HepG2 (cell line): ENCODE measurements at regions not wholly inside any gene's neighbourhood (a gene's known extent, or its start where the extent isn't known, plus 50 kb on each side); places are given as distances from the start of the nearest gene placed in this dataset.

Source experiments
- GPN1 ChIP-seq: sonication (generic); formaldehyde crosslinking; IDR thresholded peaks from 2 replicates; pipeline ENCODE4 v1.5.1; 2020; ENCODE audit warnings: missing genetic modification reagents, borderline replicate concordance
- NR2F2 ChIP-seq: IDR thresholded peaks from 2 replicates; pipeline ENCODE4 v1.6.1; 2012; ENCODE audit warnings: low read depth, inconsistent platforms, borderline replicate concordance
- TBP ChIP-seq: sonication (generic); formaldehyde crosslinking; IDR thresholded peaks from 2 replicates; pipeline ENCODE4 v1.5.0; 2020; ENCODE audit warnings: missing genetic modification reagents
- ZNF317 ChIP-seq: sonication (generic); formaldehyde crosslinking; IDR thresholded peaks from 2 replicates; pipeline ENCODE4 v1.5.0; 2020; ENCODE audit warnings: mild to moderate bottlenecking, missing genetic modification reagents
- ZNF468 ChIP-seq: sonication (generic); formaldehyde crosslinking; IDR thresholded peaks from 2 replicates; pipeline ENCODE4 v1.8.0; 2022; ENCODE audit warnings: mild to moderate bottlenecking, moderate library complexity, missing genetic modification reagents
- ZNF614 ChIP-seq: IDR thresholded peaks from 2 replicates; pipeline ENCODE4 v1.6.1; 2018; ENCODE audit warnings: missing biosample characterization, missing genetic modification reagents, inconsistent platforms, borderline replicate concordance
- TF ChIP-seq, protein P1 (sequence below): sonication (generic); formaldehyde crosslinking; IDR thresholded peaks from 2 replicates; pipeline ENCODE4 v1.5.0; 2020; ENCODE audit warnings: missing genetic modification reagents
- TF ChIP-seq, protein P2 (sequence below): sonication (generic); formaldehyde crosslinking; IDR thresholded peaks from 2 replicates; pipeline ENCODE4 v1.4.0; 2020; ENCODE audit warnings: mild to moderate bottlenecking, missing genetic modification reagents
- TF ChIP-seq, protein P3 (sequence below): sonication (generic); formaldehyde crosslinking; IDR thresholded peaks from 2 replicates; pipeline ENCODE4 v1.5.0; 2020; ENCODE audit warnings: mild to moderate bottlenecking, missing genetic modification reagents, moderate library complexity

DNA sequence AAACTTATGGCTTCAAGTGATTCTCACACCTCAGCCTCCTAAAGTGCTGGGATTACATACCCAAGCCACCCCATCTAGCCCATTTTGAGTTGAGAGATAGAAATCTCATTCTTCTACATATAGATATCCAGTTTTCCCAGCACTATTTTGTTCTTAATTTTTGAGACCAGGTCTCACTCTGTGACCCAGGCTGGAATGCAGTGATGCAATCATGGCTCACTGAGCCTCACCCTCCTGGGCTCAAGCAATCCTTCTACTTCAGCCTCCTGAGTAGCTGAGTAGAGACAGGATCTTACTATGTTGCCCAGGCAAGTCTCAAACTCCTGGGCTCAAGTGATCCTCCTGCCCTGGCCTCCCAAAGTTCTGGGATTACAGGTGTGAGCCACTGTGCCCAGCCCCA, 60.9 kb upstream of the CTNNA1 start:
- TF ChIP-seq ZNF317 (CRISPR knock-in tag) = no peak
- no peak for TF ChIP-seq ZNF468 (CRISPR knock-in tag)
- TF ChIP-seq GPN1 (CRISPR knock-in tag) = no peak
- TF ChIP-seq, protein P1, sequence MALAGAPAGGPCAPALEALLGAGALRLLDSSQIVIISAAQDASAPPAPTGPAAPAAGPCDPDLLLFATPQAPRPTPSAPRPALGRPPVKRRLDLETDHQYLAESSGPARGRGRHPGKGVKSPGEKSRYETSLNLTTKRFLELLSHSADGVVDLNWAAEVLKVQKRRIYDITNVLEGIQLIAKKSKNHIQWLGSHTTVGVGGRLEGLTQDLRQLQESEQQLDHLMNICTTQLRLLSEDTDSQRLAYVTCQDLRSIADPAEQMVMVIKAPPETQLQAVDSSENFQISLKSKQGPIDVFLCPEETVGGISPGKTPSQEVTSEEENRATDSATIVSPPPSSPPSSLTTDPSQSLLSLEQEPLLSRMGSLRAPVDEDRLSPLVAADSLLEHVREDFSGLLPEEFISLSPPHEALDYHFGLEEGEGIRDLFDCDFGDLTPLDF (CRISPR knock-in tag) = no peak
- no peak for TF ChIP-seq NR2F2
- TF ChIP-seq, protein P2, sequence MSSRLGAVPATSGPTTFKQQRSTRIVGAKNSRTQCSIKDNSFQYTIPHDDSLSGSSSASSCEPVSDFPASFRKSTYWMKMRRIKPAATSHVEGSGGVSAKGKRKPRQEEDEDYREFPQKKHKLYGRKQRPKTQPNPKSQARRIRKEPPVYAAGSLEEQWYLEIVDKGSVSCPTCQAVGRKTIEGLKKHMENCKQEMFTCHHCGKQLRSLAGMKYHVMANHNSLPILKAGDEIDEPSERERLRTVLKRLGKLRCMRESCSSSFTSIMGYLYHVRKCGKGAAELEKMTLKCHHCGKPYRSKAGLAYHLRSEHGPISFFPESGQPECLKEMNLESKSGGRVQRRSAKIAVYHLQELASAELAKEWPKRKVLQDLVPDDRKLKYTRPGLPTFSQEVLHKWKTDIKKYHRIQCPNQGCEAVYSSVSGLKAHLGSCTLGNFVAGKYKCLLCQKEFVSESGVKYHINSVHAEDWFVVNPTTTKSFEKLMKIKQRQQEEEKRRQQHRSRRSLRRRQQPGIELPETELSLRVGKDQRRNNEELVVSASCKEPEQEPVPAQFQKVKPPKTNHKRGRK (CRISPR knock-in tag) = no peak
- no peak for TF ChIP-seq TBP (CRISPR knock-in tag)
- no peak for TF ChIP-seq ZNF614 (CRISPR knock-in tag)
- TF ChIP-seq, protein P3, sequence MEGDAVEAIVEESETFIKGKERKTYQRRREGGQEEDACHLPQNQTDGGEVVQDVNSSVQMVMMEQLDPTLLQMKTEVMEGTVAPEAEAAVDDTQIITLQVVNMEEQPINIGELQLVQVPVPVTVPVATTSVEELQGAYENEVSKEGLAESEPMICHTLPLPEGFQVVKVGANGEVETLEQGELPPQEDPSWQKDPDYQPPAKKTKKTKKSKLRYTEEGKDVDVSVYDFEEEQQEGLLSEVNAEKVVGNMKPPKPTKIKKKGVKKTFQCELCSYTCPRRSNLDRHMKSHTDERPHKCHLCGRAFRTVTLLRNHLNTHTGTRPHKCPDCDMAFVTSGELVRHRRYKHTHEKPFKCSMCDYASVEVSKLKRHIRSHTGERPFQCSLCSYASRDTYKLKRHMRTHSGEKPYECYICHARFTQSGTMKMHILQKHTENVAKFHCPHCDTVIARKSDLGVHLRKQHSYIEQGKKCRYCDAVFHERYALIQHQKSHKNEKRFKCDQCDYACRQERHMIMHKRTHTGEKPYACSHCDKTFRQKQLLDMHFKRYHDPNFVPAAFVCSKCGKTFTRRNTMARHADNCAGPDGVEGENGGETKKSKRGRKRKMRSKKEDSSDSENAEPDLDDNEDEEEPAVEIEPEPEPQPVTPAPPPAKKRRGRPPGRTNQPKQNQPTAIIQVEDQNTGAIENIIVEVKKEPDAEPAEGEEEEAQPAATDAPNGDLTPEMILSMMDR = no peak
